Fibroblast of mammary gland (primary cell): ENCODE measurements at regions not wholly inside any gene's neighbourhood (a gene's known extent, or its start where the extent isn't known, plus 50 kb on each side); places are given as distances from the start of the nearest gene placed in this dataset.

Experiments used
- DNase-seq: peaks from one replicate; pipeline ENCODE4 v3.0.0-alpha.2; 2010; ENCODE audit warnings: low read depth
- H3K4me3 ChIP-seq: 2 replicates; pipeline ENCODE4 v1.5.1; 2011; ENCODE audit warnings: low read depth, mild to moderate bottlenecking, low read length, moderate library complexity; ENCODE audit not compliant: control insufficient read depth
- CTCF ChIP-seq: conservative IDR thresholded peaks from 2 replicates; pipeline ENCODE4 v1.5.1; 2011; ENCODE audit warnings: low read depth, low read length, inconsistent platforms; ENCODE audit not compliant: control insufficient read depth, insufficient read depth

DNA sequence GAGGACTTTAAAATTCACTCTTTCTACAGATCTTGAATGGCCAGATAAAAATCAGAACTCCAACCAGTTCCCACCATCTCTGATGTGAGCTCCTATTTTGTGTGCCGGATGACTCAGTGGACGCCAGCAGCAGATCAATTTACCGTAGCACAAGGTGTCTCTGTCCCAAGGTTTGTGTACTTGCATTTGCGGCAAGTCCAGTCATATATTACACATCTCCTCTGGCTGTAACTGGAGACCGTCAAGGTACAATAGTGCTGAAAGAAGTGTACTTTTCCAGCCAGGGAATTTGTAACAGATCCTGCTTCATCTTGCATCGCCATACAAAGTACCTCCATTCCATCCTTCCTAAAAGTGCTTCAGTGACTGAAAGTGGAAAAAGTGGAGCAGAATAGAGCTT lies 108.2 kb upstream of the SORBS2 start:
- H3K4me3 ChIP-seq = no peak overlapping the region
- DNase-seq = peak; percentile 14
- TF ChIP-seq CTCF = no peak

- DNase-seq = no peak
- H3K4me3 ChIP-seq = no peak overlapping the region
- no peak for TF ChIP-seq CTCF
Measured at GRCh38 chr4:185920691-185921260, 108.8 kb upstream of the SORBS2 start.

DNA sequence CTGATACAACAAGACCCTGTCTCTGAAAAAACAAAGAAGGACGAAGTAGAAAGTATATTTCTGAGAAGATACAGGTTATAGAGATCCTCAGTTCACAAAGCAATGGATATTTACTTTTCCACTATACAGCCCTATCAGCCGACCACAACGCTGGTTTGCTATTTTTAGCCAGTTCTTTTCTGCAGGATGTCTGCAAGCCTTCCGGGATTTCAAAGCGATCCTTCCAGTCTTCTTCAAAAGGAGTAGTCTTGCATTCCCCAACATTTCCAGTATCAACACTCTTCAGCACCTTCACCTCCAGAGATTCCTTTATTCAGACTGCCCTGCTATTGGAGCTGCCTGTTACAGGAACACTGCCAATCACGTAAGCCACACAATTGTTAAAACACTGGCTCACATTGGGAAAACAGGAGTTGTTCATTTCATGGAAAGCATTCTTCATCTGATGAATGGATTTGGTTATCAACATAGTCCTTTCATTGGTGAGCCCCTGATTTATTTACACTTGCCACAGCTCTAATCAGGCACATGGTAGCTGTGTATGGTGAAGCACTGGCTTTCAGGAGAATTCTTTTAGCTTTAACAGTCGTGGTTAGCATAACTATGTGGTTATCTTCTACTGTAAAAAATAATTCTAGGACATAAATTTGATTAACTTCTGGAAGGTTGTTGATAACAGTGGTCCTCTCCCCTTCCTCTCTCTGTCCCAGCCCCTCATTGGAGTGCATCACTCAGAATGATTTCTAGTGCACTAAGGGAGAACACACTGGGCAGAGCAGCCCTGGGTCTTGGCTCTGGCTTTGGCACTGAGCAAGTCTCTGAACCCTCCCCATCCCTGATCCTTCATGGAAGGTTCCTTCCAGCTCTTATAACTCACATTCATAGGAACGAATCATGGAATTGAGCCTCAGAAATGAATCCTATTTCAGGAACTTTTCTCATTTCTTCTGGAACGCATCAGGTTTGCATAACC lies 109.9 kb upstream of the SORBS2 start:
- TF ChIP-seq CTCF = no peak
- no peak for DNase-seq
- H3K4me3 ChIP-seq = no peak overlapping the region

- H3K4me3 ChIP-seq = no peak overlapping the region
- no peak for DNase-seq
- TF ChIP-seq CTCF = no peak
Measured at GRCh38 chr4:185924458-185925044, 112.6 kb upstream of the SORBS2 start.

DNA sequence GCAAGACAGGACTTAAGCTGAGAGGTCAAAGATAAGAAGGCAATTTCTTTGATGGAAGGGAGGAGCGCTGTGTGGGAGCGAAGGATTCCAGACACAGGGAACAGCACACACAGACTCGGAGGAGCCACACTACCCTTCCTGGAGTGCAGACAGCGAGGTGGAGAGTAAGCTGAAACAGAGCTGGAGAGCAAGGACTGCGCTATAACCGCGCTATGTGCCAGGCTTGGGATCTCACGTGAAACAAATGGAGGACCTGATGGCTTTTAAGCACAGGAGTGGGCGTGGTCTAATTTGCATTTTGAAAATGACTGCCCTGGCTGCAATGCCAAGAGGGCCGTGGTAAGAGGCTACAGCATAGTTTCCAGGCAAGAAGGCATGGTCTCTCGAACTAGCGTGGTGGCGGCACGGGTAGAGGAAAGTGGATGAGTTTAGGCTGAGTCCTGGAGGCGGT lies 113.9 kb upstream of the SORBS2 start:
- no peak for TF ChIP-seq CTCF
- H3K4me3 ChIP-seq = no peak overlapping the region
- no peak for DNase-seq

DNA sequence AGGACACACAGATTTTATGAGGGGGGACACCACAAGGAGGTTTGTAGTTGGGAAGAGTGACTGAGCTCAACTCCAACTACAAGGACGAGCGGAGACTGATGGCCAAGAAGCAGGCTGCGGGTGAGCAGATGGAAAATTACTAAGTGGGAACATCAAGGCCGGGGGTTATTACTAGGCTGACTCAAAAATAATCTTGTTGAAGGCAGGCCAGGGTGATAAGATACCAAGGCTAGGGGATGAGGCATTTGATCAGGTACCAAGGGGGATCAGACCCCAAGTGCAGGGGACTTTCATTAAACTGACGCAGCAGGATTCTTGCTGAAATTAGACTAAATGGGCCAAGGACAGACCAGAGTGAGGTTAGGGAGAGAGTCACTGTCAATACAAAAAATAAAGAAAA lies 119.4 kb upstream of the SORBS2 start:
- no peak overlapping the region for H3K4me3 ChIP-seq
- TF ChIP-seq CTCF = no peak
- no peak for DNase-seq
